NCI-H187 treated with DMSO at 0.1 percent for 48 hours (cell line): ENCODE measurements at regions not wholly inside any gene's neighbourhood (a gene's known extent, or its start where the extent isn't known, plus 50 kb on each side); places are given as distances from the start of the nearest gene placed in this dataset.

Experiments
- DNase-seq: peaks from one replicate; lab custom pipeline; 2025; lab: John Stamatoyannopoulos, UW

DNA sequence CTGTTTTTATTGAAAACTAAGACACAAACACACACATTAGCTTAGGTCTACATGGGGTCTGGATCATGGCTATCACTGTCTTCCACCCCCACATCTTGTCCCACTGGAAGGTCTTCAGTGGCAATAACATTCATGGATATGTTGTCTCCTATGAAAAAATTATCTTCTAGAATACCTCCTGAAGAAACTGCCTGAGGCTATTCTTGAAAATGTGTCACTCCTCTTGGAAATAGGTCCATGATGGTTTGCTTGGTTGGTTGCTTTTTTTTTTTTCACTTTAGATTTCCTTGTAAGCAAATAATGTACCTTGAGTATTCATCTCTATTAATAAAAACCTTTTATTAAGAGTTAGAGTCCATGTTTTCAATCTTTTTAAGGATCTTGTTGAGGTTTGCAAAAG is 195.3 kb upstream of the PDE5A start:
- DNase-seq, result no peak

DNA sequence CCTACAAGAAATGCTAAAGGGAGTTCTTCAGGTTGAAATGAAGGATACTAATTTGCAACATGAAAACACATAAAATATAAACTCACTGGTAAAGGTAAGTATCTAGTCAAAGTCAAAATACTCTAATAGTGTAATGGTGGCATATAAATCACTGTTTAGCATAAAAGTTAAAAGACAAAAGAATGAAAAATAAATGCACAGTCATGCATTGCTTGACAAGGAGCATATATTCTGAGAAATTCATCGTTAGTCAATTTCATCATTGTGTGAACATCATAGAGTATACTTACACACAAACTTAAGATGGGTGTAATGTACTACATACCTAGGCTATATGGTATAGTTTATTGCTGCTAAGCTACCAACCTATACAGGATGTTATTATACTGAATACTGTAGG is 194.4 kb upstream of the PDE5A start:
- DNase-seq, result no peak

DNA sequence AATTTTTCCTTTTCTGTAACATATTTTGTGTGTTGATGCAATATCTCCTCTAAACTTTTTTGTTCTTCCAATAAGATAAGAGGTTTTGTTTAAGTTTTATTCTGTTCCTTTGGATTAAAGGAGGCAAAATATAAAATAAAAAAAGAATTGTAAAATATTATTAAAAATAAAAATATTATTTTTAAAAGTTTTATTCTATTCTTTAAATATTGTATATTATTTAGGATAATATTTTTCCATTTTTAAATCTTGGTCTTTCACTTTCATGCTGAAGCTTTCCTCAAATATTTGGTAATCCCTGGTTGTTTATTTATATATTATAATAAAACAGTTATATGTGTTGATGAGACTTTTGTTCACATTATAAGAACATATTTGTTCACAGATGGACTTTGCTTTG is 187.9 kb upstream of the PDE5A start:
- no peak for DNase-seq

DNA sequence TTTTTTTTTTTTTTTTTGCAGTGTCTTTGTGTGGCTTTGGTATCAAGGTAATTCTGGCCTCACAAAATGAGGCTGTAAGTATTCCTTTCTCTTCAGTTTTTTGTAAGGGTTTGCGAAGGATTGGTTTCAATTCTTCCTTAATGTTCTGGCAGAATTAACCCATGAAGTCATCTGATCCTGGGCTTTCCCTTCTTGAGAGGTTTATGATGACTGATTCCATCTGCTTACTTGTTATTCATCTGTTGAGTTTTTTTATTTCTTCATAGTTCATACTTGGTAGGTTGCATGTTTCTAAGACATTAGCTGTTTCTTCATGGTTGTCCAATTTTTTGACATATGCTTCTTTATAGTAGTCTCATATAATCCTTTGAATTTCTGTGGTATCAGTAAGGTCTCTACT is 181.4 kb upstream of the PDE5A start:
- no peak for DNase-seq

DNA sequence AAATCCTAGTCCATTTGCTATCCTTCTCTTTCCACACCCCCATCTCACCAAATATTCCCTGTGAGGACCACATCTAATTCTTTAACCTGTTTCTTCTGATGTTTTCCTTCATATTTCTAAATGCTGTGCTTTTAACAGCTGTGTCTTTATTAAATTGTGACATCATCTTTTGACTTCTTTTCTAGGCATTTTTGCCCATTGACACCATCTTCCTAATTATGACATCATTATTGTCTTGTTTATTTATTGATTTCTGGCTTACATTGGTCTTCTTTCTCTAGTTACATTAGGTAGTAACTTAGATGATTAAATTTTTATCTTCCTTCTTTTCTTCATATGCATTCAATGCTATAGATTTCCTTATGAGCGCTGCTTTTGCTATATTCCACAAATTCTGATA is 175.8 kb upstream of the PDE5A start:
- DNase-seq, result no peak

DNA sequence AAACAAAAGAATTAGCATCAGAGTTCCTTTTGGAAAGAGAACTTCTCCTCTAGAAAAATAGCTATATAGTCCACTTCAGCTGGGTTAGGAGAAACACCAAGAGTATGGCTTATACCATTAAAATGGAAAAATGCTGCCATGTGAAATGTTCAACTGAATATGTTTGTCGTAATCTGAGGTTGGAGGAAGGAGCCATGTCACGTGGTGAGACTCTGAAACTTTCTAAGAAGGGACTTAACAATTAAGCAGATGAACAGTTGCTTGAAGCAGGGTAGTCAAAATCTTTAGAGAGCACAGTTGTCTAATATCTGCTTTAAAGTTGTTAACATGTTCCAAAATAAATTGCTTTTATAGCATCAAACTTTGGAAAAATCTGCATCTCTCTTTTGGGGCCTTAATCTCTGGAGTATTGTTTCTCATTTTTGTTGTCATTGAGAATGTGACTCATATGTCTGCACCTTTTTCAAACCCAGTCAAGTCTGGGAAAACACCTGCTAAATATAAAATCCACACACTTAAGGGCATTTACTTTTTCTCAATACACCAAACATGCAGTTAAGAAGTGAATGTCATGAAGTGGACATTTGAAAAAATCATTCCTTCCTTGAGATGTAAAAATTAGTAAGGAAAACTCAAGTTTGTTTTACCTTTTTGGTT is 168.8 kb upstream of the PDE5A start:
- DNase-seq, result no peak

DNA sequence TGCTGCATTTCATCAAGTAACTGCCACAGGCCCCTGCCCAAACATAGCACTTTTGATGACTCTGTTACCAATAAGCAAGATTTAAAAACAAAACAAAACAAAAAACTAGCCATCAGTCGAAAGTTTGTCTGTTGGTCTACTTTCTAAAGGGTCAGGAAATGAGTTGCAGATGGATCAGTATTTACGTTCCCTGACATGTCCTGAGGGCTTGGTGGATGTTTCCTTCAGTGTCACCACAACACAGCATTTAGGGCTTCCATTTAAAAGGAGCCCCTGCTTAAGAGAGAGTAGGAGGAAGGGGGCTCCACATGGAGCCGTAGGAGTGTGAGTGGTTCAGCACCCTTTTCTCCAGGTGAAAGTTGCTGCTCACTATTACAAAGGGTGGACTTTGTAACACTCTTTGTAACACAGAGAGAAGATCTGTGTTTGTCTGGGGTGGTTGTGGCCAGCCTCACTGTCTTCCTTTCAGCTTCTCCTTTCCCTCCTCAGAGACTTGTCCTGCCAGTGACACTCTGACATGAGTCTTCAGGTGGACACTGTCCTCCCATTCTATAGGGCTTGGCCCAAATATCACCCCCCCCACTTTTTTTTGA is 167.5 kb upstream of the PDE5A start:
- no peak for DNase-seq

DNA sequence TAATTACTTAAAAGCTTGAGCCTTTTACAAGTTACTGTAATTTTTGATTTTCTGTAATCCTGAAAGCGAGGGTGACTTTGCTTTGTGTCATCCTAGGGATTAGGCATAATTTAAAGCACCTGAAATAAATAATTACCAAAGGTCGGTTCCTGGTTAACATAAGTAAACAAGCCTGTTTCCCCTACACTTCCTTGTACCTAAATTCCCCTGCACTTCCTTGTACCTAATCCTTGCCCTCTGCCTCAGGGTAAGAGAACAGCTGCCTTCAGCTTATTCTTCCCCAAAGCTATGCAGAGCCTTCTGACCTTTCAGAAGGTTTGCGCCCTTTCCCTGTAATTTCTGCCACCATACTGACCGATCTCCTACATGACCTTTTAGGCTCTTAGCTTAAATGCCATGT is 166.1 kb upstream of the PDE5A start:
- no peak for DNase-seq

DNA sequence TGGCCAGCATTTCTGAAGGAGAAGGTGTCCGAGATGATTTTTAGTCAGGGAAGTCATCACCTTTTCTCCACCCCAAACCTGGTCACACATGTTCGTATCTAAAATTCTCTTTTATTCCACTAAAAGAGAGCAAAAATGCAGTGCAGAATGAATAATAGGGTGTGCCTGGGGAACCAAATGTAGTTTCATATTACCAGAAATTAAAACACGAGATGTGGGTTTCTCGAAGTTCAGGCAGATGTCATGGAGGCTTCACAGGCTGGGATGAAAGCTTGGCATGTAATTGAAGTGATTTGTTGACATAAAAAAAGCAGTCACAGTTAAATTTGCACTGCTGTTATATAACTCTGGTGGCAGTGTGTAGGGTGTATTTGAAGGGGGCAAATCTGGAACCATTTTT is 165.5 kb upstream of the PDE5A start:
- DNase-seq, result no peak

DNA sequence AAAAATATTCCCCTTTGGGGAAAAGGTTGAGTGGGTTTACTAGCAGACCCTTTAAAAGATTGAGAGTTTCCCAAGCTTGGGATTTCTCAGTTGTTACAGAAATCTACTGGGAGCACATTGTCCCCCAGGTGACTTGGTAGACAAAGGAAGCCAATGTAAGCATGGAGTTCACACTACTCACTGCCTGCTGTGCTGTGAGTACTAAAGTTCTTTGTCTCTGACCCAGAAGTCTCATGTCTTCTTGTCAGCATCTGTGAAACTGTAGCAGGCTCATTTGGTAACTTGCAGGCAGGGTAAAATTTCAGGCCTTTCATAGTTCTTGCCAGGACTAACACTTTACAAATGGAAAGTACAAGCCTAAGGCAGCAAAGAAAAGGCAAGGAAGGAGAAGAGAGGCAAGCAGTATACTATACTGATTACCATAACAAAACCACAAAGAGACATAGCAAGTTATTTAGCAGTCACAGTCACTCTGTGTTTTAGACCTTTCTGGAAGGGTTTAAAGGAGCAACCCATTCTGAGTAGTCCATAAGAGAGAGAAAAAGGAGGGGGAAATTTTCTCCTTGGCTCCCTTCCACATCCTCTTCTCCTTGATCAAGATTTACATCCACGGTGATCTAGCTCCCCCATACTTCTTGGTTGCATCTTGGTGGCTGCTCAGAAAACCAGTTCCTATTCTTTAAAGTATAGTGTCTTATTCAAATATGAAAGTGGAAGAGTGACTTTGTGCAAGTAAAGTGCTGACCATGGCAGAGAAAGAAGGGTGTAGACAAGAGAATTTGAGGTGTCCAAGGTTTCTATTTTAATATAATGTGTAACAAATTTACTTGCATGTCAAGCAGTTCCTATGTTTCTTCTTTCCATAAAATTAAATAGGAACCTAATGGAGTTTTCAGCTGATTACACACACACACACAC is 160.0 kb upstream of the PDE5A start:
- no peak for DNase-seq

DNA sequence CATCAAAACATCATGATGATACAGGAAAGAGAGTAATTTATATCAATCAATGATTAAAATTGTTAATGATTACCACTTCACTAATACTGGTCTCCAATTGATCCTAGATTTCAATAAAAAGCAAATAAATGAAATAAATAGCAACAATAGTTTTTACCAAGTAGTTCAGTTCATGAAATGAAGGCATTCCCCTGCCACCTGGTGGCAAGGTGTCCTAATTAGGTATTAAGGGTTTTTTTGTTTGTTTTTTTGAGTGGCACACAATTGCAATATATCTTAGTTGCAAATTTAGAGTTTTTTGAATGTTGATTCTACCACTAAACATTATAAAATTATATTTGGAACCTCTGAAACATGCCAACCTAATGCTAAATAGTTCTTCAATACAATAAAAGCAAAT is 157.4 kb upstream of the PDE5A start:
- DNase-seq, result no peak

DNA sequence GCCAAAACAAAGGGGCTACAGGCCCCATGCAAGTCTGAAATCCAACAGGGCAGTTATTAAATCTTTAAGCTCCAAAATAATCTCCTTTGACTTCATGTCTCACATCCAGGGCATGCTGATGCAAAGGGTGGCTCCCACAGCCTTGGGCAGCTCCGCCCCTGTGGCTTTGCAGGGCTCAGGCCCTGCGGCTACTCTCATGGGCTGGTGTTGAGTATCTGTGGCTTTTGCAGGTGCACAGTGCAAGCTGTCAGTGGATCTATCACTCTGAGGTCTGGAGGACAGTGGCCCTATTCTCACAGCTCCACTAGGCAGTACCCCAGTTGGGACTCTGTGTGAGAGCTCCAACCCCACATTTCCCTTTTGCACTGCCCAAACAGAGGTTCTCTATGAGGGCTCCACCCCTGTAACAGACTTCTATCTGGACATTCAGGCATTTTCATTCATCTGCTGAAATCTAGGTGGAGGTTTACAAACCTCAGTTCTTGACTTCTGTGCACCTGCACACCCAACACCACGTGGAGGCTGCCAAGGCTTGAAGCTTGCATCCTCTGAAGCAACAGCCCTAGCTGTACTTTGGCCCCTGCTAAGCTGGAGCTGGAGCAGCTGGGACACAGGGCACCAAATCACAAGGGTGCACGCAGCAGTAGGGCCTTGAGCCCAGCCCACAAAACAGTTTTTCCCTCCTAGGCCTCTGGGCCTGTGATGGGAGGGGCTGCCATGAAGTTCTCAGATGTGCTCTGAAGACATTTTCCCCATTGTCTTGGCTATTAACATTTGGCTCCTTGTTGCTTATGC is 154.8 kb upstream of the PDE5A start:
- DNase-seq, result no peak

DNA sequence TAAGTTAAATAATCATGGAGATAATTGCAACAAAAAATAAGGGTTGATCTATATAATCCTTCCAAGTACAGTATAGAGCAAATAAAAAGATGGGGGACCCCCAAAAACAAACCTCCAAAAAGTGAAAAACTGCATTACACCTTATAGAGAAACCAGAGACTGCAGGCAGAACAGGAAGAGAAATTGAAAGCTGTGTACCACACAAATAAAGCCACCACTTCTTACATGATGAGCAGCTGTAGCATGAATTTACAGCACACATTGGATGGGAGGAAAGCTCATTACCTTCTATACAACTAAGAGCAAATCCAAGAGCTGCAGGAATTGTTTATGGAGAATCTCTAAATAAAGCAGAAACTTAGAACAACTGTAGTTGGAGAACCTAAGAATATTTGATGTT is 152.4 kb upstream of the PDE5A start:
- DNase-seq, result no peak

DNA sequence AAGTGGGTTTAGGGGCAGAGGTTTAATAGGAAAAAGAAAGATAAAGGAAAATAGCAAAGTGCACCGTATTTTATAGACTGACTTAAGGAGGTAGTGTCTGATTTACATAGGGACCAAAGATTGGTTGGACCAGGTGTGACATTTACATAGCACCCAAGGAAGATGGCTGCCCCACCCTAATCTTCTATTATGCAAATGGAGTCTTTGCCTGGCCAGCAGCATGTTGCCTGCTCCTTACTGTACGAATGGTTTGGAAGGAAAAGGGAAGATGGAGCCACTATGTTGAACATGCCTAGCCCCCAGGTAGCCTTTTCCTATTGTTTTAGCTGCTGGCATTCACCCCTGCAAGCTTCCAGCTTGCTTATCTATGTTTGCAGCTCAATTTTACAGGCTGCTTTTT is 146.2 kb upstream of the PDE5A start:
- no peak for DNase-seq

DNA sequence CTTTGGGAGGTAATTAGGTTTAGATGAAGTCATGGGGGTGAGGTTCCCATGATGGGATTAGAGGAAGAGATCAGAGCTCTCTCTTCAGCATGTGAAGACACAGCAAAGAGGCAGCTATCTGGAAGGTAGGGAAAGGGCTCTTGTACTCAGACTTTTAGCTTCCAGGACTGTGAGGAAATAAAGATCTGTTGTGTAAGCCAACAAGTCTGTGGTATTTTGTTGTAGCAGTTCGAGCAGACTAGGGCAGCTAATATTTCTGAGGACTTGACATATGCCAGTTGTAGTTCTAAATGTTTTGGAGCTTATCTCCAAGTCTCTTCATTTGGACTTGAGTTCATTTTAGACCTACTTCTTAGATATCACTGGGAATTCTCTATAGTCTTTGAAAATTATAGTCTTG is 137.3 kb upstream of the PDE5A start:
- DNase-seq, result no peak

DNA sequence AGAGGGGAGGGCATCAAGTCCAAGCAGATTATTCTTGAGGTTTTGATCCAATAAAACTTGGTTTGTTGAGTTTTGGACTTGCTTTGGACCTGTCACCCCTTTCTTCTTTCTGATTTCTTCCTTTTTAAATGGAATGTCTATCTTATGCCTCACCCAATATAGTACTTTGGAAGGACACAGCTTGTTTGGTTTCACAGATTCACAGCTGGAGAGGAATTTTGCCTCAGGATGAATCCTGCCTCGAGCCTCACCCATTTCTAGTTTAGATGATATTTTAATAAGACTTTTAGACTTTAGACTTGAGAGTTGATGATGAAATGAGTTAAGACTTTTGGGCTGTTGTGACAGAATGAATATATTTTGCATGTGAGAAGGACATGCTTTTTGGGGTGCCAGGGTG is 136.9 kb upstream of the PDE5A start:
- DNase-seq, result no peak

DNA sequence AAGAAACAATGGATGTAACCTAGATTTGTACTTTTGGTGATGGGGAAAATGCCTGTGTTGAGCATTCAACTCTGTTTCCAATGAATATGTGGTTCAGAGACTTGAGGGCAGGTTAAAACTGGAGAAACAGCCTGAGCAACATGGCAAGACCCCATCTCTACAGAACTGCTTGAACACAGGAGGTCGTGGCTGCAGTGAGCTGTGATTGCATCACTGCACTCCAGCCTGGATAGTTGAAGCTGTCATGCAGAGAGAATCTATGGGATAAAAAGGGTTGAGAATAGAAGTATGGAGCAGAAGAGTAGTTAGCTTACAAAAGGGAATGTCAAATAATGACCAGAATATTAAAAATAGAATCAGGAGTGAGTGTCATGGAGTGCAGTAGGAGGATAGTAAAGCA is 134.8 kb upstream of the PDE5A start:
- no peak for DNase-seq

DNA sequence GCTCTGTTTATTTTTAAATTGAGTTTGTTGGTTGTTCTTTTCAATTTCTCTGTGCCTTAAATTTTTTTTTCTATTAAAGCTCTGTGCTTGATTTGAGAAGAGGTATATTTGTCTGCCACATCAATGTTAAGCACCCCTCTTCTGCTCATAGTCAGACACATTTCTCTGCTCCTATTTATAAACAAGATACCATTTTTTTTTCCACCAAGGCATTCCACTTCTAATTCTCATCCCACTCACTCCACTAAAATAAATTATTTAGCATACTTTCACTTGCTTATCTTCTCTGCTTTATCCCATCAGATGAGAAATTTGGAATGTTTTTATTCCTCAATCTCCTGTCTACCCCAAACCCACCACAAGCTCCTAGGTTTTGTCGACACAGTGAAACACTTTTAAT is 127.0 kb upstream of the PDE5A start:
- no peak for DNase-seq

DNA sequence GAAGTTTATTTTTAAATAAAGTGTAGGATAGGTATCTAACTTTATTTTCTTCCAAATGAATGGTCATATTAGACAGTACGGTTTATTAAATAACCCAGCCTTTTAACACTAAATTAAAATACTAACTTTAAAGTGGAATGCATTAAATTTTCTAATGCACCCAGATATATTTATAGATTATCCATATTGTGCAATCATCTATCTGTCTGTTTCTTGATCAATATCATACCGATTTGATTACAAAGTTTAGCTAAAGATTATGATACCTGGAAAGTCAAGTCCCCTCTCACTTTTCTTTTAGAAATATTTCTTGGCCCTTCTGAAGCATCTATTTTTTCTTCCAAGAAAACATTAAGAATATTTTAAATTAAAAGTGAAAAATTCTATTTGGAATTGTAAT is 124.3 kb upstream of the PDE5A start:
- no peak for DNase-seq

DNA sequence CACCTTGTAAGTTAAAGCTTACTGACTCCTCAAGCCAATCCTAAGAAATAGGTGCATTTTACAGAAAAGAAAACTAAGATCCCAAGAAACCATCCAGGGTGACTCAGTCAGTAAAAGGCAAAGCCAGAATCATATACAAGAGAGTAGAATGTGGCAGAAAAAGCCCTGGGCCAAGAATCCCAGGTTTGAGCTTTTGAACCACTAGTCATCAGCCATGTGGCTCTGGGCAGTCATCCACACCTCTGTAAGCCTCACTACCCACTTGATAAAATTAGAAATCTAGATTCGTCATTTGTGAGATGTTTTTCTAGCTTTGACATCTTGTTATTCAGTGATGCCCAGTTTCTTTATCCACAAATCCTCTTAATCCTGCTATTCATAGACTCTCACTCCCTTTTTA is 122.2 kb upstream of the PDE5A start:
- DNase-seq, result no peak

DNA sequence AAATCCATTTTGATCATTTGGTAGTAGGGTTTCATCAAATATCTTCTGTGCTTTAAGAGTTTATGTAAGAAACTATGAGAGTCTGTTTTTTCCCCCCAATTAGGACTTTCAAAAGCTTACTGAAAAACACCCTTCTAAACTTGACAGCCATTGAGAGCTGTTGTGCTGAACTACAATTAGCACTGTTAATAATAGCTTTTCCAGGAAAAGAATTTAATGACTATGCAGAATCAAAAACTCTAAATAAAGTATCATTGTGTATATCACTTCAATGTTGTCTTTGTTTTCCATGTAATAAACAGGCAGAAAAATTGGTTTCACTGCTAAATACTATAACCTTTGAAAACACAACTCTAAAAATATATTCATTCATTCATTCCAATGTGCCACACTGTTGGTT is 121.4 kb upstream of the PDE5A start:
- DNase-seq, result no peak

DNA sequence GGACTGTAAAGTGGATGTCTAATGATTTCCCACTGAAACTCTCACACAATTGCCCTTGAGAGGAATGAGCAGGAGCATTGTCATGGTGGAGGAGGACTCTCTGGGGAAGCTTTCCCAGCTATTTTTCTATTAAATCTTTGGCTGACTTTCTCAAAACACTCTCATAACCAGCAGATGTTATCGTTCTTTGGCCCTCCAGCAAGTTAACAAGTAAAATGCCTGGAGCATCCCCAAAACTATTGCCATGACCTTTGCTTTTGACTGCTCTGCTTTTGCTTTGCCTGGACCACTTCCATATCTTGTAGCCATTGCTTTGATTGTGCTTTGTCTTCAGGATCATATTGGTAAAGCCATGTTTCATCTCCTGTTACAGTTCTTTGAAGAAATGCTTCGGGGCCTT is 120.2 kb upstream of the PDE5A start:
- no peak for DNase-seq

DNA sequence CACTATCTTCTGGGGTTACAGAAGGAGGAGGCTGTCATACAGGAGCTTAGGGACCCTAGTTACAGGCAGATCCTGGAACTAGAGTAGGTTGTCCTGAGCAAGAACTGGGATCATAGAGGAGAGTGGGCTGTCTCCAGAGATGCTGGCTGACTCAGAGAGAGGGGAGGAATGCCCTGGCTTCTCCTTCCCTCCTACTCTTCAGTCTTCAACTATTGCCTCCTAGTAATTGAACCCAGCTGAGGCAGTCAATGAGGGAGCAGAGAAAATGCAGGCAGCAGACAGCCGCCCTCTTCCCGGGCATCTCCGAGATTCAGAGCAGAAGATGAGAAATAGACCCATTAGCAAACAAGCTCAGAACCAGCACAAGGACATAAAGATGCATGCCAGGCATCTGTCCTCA is 118.3 kb upstream of the PDE5A start:
- no peak for DNase-seq
